IPS-18c (cell line): ENCODE measurements at regions not wholly inside any gene's neighbourhood (a gene's known extent, or its start where the extent isn't known, plus 50 kb on each side); places are given as distances from the start of the nearest gene placed in this dataset.
"Not testable (repeated sequence)": the region's sequence is repeated elsewhere in the genome, so short reads cannot be mapped to it uniquely, and the experiment has no call there.

ENCODE experiments used
- H3K4me3 ChIP-seq: 2 replicates; pipeline ENCODE4 v1.7.0; 2013; ENCODE audit warnings: low read depth, mild to moderate bottlenecking, low read length, moderate library complexity; ENCODE audit not compliant: insufficient read depth
- H3K9me3 ChIP-seq: one replicate; pipeline ENCODE4 v1.6.1; 2013; ENCODE audit warnings: mild to moderate bottlenecking, low read length, moderate library complexity; ENCODE audit not compliant: control insufficient read depth, insufficient read depth

DNA sequence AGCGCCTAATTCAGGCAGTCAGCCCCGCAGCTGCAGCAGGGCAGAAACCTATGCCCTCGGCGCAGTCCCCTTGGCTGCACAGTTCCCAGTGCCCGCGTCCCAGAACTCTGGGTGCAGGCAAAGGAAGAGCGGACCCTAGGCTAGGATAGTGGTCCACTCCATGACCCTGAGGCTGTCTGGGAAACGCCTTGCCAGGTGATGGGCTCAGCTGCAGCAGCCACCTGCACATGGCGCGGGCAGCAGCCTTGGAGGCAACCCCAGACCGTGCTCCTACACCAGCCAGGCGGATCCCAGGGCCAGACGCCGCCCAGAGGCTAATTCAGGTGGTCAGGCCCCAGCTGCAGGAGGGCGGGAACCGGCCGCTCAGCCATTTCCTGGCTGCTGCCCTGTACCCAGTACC, 83.0 kb downstream of the POTEC start:
- not testable (repeated sequence) for H3K4me3 ChIP-seq, H3K9me3 ChIP-seq

DNA sequence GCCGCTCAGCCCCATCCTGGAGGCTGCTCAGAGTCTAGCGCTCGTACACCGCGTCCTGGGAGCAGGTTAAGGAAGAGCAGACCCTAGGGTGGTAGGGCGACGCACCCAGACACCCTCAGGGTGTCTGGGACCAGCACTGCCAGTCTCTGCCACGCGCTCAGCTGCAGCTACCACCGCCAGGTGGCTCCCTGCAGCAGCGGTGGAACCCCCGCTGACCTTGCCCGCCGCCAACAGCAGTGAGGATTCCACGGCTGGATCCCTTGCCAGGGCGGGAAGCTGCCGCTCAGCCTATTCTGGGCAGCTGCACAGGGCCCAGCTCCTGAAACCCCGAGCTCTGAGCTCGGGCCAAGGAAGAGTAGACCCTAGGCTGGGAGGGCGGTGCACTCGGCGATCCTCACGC, 83.6 kb downstream of the POTEC start:
- not testable (repeated sequence) for H3K4me3 ChIP-seq

DNA sequence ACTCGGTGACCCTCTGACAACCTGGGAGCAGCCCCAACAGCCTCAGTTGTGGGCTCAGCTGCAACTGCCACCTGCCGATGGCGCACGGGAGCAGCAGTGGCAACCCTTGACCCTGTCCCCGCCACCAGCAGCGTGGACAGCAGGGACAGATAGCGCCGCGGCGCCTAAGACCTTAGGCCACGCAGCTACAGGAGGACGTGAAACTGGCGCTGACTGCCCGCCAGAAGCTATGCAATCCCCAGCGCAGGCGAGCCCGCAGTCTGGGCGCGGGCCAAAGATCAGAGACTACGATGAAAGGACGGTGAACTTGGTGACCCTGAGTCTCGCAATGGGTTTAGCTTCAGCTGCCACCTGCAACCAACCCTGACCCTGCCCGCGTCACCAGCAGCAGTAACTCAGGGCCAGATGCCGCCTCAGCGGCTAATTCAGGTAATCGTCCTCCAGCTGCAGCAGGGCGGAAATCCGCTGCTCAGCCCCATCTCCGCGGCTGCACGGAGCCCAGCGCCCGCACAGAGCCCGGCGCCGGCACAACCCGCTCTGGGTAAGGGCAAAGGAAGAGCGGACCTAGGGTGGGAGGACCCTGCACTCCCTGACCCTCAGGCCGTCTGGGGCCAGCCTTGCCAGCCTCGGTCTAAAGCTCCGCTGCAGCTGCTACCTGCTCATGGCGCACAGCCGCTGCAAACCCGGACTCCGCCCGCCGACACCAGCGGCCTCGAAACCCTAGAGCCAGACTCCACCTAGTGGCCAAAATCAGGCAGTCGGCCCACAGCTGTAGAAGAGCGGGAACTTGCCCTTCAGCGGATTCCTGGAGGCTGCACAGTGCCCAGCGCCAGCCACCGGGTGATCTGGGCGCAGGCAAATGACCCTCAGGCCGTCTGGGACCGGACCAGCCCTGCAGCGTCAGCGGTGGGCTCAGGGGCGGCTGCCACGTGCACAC, 85.1 kb downstream of the POTEC start:
- peak overlapping the region; percentile 28; the same call in 1 of the 2 replicates for H3K4me3 ChIP-seq
- not testable (repeated sequence) for H3K9me3 ChIP-seq

More for the DNA sequence above, 83.6 kb downstream of the POTEC start:
- H3K9me3 ChIP-seq: not testable (repeated sequence)

DNA sequence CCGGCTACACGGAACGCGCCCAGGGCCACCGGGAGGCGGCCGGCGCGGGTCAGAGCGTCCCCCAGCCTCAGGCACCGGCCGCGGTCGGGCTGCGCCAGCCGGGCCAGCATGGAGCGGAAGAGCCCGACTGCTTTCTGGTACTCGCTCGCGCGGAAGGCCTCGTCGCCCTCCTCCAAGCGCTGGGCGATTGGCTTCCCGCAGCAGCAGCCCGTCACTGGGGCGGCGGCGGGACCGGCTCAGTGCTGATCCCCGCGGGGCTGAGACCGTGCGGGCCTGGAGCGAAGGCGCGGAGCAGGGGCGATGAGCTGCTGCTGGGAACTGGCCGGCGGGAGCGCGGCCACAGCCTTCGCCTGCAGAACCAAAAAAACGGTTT, 92.8 kb downstream of the POTEC start:
- not testable (repeated sequence) for H3K9me3 ChIP-seq
- peak overlapping the region; percentile 28; the same call in 1 of the 2 replicates for H3K4me3 ChIP-seq

DNA sequence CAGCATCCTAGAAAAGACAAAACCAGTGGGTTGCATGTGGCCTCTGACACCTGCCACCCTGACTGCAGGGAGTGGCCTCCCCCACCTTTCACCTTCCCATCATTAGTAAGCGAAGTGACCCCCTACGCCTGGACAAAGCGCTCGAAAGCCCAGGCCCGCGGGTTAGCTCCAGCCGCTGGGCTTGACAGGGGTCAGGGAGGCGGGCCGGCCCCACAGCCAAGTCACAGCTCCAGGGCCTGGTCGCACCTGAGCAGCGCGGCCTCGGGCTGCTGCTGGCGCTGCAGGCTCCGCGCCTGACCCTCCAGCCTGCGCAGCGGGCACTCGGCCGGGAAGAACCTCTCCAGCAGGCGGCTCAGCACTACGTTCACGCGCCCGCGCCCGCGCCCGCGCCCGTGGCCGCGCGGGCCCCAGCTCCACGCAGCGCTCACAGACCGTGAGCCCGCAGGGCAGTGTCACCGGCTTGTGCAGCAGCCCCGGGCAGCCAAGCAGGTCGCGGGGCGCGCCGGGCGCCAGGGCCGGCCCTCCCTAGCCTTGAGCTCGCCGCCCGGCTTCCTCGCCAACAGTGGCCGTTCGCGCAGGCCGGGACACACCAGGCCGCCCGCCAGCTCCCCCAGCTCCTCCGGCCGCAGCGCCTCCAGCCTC, 93.3 kb downstream of the POTEC start:
- H3K4me3 ChIP-seq, H3K9me3 ChIP-seq: not testable (repeated sequence)

DNA sequence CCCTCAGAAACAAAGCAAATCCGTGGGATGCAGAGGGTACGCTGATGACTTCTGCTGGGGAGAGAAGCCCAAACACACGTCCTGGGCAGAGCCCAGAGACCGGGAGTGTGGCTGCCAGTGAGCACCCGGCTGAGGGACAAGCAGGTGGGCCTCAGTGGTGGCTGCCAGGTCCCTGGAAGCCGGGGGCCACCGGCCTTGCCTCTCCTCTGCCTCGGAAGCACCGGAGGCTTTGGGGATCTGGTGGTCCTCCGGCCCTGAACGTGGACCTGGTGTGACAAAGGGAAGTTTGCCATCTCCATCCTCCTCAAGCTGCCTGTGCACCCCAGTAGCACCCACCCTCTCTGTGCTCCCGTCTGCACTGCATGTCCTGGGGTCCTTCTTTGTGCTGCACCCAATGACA, 94.3 kb downstream of the POTEC start:
- not testable (repeated sequence) for H3K4me3 ChIP-seq, H3K9me3 ChIP-seq

DNA sequence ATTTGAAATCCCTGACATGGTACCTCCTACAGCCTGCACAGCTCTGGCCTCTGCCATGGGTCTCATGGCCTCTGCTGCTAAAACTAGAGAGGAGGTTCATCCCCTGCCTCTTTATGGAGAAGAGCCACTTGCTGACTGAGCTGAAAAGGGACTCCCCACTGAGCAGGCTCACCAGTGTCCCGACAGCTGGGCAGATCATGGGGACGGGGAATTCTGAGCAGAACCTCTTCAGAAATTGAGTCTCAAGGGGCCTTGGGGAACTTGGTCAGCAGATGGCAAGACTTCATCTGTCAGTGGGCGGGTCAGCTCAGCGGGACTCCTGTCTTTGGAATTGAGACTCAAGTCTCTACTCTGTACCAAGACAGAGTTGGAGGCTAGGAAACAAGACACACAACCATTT, 95.7 kb downstream of the POTEC start:
- H3K4me3 ChIP-seq, H3K9me3 ChIP-seq: not testable (repeated sequence)

DNA sequence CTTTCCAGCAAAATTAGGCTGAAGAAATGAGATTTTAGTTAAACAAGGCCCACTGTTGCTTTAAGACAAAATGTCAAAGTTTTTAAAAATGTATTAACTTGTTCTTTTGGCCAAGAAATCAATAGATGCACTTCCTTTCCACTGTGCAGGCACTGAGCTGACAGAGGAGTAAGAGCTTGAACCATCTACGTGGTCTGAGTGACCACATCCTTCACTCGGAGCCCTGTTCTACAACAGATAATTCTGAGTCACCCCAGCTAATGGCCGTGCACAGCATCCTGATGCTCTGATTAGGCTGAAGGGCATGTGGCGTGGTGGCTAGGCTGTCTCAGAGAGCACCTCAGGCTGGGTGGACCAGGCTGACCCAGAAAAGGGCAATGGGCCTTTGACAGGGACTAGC, 107.9 kb downstream of the POTEC start:
- H3K9me3 ChIP-seq, H3K4me3 ChIP-seq: not testable (repeated sequence)

DNA sequence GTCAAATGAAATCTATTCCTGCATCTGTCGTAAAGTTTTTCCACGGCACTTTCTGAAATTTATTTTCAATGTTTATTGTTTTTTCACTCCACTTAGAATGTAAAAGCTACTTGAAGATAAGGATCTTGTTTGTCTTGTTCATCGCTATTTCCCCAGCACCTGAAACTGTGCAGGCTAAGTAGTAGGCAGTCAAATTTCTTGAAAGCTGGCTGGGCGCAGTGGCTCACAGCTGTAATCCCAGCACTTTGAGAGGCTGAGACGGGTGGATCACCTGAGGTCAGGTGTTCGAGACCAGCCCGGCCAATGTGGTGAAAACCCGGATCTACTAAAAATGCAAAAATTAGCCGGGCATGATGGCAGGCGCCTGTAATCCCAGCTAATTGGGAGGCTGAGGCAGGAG, 111.0 kb downstream of the POTEC start:
- not testable (repeated sequence) for H3K4me3 ChIP-seq, H3K9me3 ChIP-seq

DNA sequence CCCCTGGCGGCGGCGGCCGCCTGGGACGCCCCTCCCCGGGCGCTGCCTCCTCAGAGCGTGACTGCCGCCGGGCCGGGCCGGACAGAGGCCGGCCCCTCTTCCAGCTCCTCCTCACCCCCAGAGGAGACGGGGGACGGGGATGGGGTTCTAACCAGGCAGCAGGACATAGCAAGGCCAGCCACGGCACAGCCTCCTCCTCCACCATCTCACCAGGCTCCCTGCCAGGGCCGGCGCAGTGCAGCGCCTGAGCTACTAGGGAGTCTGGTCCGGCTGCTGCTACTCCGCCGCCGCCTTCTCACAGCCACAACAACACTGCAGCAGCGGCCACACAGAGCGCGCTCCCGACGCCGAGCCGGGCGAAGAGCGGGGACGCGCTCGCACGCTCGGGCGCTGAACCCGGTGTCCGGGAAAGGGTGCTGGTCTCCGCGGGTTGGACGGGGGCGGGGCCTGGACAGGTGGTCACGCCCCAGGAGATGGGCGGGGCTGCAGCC, 112.3 kb downstream of the POTEC start:
- not testable (repeated sequence) for H3K9me3 ChIP-seq
- H3K4me3 ChIP-seq: peak overlapping the region; percentile 68

DNA sequence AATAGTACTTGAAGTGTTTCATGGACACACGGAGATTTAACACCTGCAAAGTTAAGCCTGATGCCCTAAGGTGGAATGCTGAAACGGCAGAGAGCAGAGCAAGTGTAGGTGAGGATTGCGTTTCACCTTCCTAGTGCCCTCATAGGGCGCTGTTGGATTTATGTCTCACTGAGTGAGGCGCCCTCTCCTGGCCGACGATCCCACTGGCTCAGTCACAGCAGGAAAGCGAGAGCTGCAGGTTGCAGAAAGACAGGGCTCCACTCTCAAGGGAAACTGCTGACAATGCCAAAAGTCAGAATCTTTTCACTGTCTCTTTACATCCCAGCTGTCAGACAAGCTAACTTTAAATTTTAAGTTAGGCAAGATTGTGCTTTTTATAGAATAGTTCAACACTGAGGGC, 127.6 kb downstream of the POTEC start:
- not testable (repeated sequence) for H3K9me3 ChIP-seq

DNA sequence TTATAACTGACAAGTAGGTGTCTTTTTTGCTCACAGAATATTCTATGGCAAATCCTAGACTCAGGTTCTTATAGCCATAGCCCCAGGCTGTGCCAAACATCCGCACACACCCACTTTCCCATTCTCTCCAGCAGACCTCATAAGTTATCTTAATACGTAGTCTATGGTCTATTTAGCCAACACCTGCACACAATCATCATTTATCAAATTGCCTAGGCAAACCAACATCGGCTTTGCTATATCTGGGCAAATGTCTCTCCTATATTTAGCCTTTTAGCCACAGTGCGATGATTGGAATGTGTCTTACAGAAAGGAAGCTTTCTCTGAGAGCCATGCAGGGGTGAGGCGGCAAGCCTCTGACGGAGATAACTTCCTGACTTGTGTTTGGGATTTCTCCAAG, 128.0 kb downstream of the POTEC start:
- H3K4me3 ChIP-seq, H3K9me3 ChIP-seq: not testable (repeated sequence)

More for the DNA sequence above, 127.6 kb downstream of the POTEC start:
- not testable (repeated sequence) for H3K4me3 ChIP-seq

DNA sequence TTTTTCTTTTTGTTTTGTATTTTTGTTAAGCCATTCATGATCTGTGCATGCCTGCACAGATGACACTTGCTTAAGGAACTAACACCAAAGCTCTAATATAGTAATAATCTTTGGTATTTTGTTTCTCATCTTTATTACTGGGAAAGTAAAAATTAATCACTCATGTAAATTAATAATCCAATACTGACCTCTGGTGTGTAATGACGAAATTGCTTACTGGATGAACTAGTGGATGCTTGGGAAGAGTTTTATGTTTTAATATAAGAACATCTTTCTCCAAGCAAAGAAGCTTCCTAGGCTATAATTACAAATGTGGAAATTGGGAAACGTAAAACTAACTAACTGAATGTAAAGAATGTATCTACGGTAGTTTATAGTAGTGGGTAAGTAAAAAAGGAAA, 147.9 kb downstream of the POTEC start:
- H3K9me3 ChIP-seq, H3K4me3 ChIP-seq: not testable (repeated sequence)

DNA sequence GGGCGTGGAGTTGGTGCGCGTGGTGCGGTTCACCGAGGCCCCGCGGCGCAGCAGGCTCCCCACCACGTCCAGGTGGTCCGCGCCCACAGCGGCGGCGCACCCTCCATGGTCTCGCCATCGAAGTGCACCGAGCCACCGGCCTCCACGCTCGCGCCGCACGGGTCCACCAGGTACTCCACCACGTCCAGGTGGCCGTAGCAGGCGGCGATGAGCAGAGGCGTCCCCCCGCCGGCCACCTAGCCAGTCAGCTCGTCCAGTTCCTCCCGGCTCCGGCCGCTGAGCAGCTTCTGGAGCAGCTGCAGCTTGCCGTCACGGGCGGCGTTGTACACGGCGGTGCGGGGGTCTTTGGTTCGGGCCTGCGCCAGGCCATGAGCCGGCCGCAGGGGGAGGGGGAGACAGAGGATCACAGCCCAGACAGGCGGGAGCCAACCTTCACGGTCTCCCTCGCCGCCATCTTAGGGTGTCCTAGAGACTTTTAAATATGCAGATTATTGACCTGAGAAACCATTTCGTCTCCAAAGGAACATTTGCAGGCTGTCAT, 149.8 kb downstream of the POTEC start:
- H3K4me3 ChIP-seq: not testable (repeated sequence)

DNA sequence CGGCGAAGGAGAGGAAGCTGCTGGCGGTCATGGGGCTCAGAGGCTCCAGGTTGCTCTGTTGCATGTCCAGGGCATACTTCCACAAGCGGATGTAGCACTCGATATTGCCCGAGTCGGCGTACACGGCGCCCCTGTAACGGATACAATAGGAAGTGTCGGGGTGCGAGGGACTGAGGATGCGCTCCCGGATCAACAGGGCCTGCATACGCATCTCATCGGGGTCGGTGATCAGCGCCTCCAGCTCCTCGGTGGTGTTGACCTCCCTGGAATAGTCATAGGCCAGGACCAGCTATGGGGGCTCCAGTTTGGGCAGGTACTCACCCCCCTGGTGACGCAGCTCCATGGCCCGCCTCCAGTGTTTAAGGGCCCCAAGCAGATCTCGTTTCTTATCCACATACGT, 150.8 kb downstream of the POTEC start:
- not testable (repeated sequence) for H3K4me3 ChIP-seq, H3K9me3 ChIP-seq

More for the DNA sequence above, 149.8 kb downstream of the POTEC start:
- not testable (repeated sequence) for H3K9me3 ChIP-seq

DNA sequence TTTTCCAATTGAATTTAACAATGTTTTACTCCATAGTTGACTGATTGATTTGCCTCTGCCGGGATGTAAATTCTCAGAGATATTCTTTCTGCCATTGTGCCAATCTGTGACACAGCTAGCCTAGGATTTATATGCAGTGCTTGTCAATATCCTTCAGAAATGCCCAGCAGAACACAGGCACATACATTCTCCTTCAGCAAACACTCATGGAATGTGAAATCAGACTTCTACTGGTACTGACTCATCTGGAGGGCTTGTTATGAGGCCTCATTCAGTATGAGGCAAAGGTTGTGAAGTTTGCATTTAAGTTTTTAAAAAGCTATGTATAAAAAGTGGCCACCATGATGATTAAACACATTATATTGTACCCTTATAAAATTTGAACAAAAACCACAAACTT, 158.4 kb downstream of the POTEC start:
- not testable (repeated sequence) for H3K4me3 ChIP-seq, H3K9me3 ChIP-seq

DNA sequence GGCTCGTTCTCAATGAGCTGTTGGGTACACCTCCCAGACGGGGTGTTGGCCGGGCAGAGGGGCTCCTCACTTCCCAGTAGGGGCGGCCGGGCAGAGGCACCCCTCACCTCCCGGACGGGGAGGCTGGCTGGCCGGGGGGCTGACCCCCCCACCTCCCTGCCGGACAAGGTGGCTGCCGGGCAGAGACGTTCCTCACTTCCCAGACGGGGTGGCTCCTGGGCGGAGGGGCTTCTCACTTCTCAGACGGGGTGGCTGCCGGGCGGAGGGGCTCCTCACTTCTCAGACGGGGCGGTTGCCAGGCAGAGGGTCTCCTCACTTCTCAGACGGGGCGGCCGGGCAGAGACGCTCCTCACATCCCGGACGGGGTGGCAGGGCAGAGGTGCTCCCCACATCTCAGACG, 160.7 kb downstream of the POTEC start:
- H3K4me3 ChIP-seq, H3K9me3 ChIP-seq: not testable (repeated sequence)

DNA sequence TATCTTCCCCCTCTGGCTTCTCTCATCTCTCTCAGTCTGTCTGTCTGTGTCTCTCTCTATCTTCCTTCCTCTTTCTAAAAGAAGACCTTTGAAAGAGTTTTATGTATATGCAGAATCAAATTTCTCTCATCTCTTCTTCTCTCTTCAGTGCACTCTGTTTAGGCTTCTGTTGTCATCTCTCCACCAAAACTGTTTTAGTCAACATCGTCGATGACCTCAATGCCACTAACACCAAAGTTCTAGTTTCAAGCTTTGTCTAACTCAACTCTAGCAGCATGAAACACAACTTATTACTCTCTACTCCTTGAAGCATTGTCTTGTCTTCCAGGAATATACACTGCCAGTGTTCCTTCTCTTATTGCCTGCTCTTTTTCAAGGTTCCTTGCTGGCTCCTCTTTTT, 163.9 kb downstream of the POTEC start:
- H3K4me3 ChIP-seq, H3K9me3 ChIP-seq: not testable (repeated sequence)
